HL-60 (cell line): ENCODE measurements at regions not wholly inside any gene's neighbourhood (a gene's known extent, or its start where the extent isn't known, plus 50 kb on each side); places are given as distances from the start of the nearest gene placed in this dataset.

Experiments used
- CTCF ChIP-seq: IDR thresholded peaks from one replicate; pipeline ENCODE4 v1.5.1; 2011; ENCODE audit warnings: low read length, control low read depth, inconsistent platforms; ENCODE audit not compliant: insufficient read depth
- GABPA ChIP-seq: IDR thresholded peaks from 2 replicates; pipeline ENCODE4 v1.6.1; 2012; ENCODE audit warnings: low read depth
- POLR2AphosphoS5 ChIP-seq: IDR thresholded peaks from 2 replicates; pipeline ENCODE4 v1.6.1; 2012; ENCODE audit warnings: low read depth
- REST ChIP-seq: IDR thresholded peaks from 2 replicates; pipeline ENCODE4 v1.6.1; 2012; ENCODE audit warnings: low read depth; ENCODE audit not compliant: insufficient replicate concordance

- TF ChIP-seq GABPA (no peak), CTCF (no peak), POLR2AphosphoS5 (no peak), REST (no peak)
Observed at GRCh38 chr6:159418997-159419396, 249.8 kb downstream of the FNDC1 start.
